ENCODE measurements at regions not wholly inside any gene's neighbourhood (a gene's known extent, or its start where the extent isn't known, plus 50 kb on each side); places are given as distances from the start of the nearest gene placed in this dataset.
"Not testable (repeated sequence)": the region's sequence is repeated elsewhere in the genome, so short reads cannot be mapped to it uniquely, and the experiment has no call there.

DNA sequence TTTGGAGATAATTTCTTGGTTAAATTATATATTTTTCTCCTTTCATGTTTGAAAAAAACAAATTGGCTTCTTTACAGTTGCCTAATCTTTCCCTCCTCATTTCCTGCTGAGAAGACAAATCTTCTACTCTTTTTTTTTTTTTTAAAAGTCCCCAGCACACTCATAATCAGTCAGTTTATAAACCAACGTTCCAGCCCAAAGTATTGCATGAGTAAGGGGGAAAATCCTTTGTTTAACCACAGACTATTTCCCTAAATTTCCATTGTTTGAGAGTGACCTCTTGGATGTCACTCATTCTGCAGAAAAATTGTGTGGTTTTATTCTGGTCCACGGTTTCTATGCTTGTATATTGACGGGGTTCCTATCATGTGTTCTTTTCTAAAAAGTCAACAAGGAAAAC, 55.1 kb upstream of the TLR4 start:
- Mint-ChIP-seq H3K9me3 (no peaks in the 10 kb centered on the region), H3K27me3 (ENCODE audit: low read depth in 3 of 3) (peaks cover 3 to 7% (median 7%) of the 10 kb centered on the region in 3 donors), H3K36me3 (no peaks in the 10 kb centered on the region), H3K27ac (no peak overlapping the region), H3K4me1 (peaks cover 9 to 12% of the 10 kb centered on the region in 2 donors), H3K4me3 (no peak overlapping the region)
- no peak for DNase-seq

DNA sequence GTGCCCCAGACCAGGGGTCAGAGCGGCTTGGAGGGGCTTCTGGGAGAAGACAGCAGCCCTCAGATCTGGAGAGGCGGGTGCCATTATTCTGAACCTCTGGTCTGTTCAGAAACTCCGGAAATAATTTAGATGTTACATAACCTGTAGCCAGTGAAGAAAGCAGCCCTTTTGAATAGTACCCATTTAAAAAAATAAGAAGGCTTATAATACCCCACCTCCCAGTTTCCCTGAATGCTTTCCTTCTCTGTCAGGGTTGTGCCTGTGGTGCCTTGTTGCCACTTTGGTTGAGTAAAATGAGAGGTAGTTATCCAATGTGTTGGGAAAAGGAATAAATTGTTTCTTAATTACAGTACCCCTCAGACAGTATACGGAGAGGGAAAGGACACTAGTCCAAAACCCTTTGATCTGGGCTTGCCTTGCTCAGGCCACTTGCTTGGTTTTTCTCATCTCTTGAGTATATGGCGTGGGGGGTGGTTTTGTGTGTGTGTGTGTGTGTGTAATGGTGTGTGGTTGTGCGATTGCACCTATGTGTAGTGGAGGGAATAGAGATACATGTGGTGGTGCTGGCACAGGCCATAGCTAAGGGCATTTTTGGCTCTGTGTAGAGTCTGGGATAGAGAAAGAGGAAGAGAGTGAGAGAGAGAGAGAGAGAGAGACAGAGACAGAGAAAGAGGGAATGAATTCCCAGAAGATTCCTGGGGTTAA, 59.1 kb upstream of the TLR4 start:
- Mint-ChIP-seq H3K36me3 (no peaks in the 10 kb centered on the region), H3K4me3 (peak overlapping the region in 1 of 5 donors; percentile 61), H3K27ac (peak overlapping the region in 1 of 6 donors; percentile 9), H3K4me1 (peaks cover 14 to 21% of the 10 kb centered on the region in 2 donors), H3K9me3 (no peaks in the 10 kb centered on the region), H3K27me3 (ENCODE audit: low read depth in 3 of 3) (peaks cover 5 to 8% (median 7%) of the 10 kb centered on the region in 3 donors)
- no peak for DNase-seq

DNA sequence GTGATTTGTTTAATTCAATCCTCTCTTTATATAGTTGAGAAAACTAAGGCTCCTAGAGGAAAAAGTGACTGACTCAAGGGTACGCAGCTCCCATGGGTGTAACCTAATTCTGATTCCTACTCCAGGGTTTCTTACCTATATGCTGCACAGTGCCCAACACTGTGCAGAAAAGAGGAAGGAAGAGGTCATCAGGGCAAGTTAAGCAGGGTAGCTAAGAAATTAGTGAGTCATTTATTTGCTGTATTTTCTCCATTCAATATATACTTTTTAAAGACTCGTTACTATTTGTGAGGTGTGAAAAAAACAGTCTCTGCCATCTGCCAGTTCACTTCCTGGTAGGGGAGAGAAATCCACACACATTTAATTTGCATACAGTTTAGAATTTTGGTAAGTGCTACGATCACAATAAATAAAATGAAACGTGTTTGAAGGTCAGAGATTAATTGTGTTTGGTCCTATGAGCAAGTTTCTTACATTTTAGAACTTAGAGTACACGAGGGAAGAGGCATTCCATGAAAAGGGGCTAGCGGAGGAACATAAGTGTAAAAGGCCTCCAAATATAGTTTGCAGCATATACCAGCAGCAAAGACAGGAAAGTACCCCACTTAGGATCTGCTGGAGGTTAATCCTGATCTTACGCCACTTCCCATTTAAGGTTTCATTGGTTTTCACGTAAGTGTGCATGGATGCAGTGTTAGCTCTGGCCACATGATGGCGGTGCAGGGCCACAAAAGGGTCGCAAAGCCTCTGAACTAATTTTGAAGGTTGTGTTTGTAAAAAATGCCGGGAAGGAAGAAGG, 59.9 kb upstream of the TLR4 start:
- H3K36me3 Mint-ChIP-seq = no peaks in the 10 kb centered on the region
- H3K9me3 Mint-ChIP-seq = peaks cover 0 to 2% (median 0%) of the 10 kb centered on the region in 6 donors
- H3K4me3 Mint-ChIP-seq = peak overlapping the region in 4 of 5 donors; percentile 11 to 61 (median 26)
- peak overlapping the region in 2 of 6 donors; percentile 9 to 13 for H3K27ac Mint-ChIP-seq
- peaks cover 14 to 21% of the 10 kb centered on the region in 2 donors for H3K4me1 Mint-ChIP-seq
- H3K27me3 Mint-ChIP-seq (ENCODE audit: low read depth in 3 of 3) = peaks cover 5 to 8% (median 8%) of the 10 kb centered on the region in 3 donors
- DNase-seq = peak; percentile 9 to 45 (median 33)

DNA sequence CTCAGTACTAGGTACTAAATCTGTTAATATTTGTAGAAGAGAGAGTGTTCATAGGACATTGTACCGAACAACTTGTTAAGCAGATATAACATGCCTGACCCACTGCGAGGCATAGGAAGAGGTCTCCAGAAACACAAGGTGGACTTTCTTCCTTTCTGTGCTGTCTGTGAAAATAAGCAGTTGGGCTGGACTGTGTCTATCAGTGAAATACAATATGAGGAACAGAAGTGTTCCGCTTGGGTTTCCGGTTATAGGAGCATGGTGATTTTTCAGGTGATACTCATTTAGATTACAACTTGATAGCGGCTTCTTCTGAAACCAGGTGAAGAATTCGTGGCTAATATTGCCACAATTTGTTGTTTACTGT, 60.9 kb upstream of the TLR4 start:
- Mint-ChIP-seq H3K4me3 (no peak overlapping the region), H3K27ac (no peak overlapping the region), H3K27me3 (ENCODE audit: low read depth in 3 of 3) (peaks cover 5 to 8% (median 8%) of the 10 kb centered on the region in 3 donors), H3K4me1 (peaks cover 14 to 21% of the 10 kb centered on the region in 2 donors), H3K36me3 (no peaks in the 10 kb centered on the region), H3K9me3 (peaks cover 0 to 2% (median 0%) of the 10 kb centered on the region in 6 donors)
- no peak for DNase-seq

DNA sequence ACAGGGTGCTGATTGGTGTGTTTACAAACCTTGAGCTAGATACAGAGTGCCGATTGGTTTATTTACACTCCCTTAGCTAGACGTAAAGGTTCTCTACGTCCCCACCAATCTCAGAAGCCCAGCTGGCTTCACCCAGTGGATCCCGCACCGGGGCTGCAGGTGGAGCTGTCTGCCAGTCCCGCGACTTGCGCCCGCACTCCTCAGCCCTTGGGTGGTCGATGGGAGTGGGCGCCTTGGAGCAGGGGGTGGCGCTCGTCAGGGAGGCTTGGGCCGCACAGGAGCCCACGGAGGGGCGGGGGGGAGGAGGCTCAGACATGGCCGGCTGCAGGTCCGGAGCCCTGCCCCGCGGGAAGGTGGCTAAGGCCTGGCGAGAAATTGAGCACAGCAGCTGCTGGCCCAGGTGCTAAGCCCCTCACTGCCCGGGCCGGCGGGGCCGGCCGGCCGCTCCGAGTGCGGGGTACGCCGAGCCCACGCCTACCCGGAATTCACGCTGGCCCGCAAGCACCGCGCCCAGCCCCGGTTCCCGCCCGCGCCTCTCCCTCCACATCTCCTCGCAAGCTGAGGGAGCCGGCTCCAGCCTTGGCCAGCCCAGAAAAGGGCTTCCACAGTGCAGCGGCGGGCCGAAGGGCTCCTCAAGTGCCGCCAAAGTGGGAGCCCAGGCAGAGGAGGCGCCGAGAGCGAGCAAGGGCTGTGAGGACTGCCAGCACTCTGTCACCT, 61.5 kb upstream of the TLR4 start:
- H3K9me3 Mint-ChIP-seq; H3K4me3 Mint-ChIP-seq; H3K36me3 Mint-ChIP-seq; H3K27me3 Mint-ChIP-seq (ENCODE audit: low read depth in 3 of 3); H3K27ac Mint-ChIP-seq; DNase-seq: not testable (repeated sequence)
- H3K4me1 Mint-ChIP-seq = peaks cover 14 to 21% of the 10 kb centered on the region in 2 donors

DNA sequence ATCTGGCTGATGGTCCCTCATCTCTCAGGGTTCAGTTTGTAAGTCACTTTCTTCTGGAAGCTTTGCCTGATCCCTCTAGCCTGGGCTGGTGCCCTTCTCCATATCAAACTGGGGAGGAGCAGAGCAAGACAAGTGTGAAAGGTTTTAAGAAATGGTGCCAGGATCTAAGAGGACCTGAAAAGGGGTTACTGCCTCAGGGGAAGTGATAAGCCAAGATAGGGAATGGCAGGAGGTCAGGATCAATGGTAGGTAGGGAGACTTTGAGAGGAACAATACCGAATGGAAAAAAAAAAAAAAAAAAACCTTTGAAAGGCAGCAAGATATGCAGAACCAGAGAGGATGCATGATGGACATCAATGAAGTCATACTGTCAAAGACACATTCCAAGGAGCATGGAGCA, 67.5 kb upstream of the TLR4 start:
- DNase-seq = no peak
- Mint-ChIP-seq H3K9me3 (peaks cover 0 to 2% (median 0%) of the 10 kb centered on the region in 6 donors), H3K4me3 (no peak overlapping the region), H3K4me1 (no peaks in the 10 kb centered on the region), H3K27ac (no peak overlapping the region), H3K36me3 (no peaks in the 10 kb centered on the region), H3K27me3 (ENCODE audit: low read depth in 3 of 3) (peaks cover 1 to 5% (median 4%) of the 10 kb centered on the region in 3 donors)

DNA sequence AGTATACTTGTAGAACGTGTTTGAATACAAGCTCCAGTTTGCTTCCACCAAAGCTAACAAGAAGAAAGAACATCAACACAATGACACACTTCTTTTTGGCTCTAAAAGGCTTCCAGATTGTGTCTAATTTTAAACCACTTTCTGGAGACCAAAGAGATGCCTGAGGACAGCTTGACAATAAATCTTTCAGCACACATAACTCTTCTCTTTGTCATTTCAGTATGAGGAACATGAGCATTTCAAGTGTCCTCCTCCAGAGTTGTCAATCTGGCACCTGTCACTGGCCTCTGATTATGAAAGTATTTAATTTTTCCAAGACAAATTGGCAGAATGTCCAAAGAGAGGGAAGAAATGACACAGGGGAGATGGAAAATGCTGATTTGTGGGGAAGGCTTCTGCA, 79.0 kb upstream of the TLR4 start:
- no peaks in the 10 kb centered on the region for H3K4me1 Mint-ChIP-seq

DNA sequence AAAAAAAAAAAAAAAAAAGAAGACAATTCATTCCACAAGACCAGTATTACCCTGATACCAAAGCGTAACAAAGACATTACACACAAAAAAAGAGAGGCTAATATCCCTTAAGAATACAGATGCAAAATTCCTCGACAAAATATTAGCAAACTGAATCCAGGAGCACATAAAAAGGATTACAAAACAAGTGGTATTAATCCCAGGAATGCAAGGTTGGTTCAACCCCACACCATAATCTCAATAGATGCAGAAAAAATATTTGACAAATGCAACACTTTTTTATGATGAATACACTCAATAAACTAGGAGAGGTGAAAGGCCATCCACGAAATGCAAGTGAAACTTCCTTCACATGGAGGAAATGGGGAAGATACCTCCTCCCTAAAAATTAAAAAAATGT, 80.1 kb upstream of the TLR4 start:
- Mint-ChIP-seq H3K9me3 (peaks cover 13 to 54% (median 33%) of the 10 kb centered on the region in 6 donors), H3K27me3 (ENCODE audit: low read depth in 3 of 3) (no peaks in the 10 kb centered on the region), H3K4me3 (no peak overlapping the region), H3K36me3 (no peaks in the 10 kb centered on the region), H3K4me1 (no peaks in the 10 kb centered on the region), H3K27ac (no peak overlapping the region)
- no peak for DNase-seq

More for the DNA sequence above, 79.0 kb upstream of the TLR4 start:
- Mint-ChIP-seq H3K9me3 (peaks cover 13 to 54% (median 32%) of the 10 kb centered on the region in 6 donors), H3K27ac (no peak overlapping the region), H3K4me3 (no peak overlapping the region), H3K36me3 (no peaks in the 10 kb centered on the region), H3K27me3 (ENCODE audit: low read depth in 3 of 3) (no peaks in the 10 kb centered on the region)
- DNase-seq = no peak

DNA sequence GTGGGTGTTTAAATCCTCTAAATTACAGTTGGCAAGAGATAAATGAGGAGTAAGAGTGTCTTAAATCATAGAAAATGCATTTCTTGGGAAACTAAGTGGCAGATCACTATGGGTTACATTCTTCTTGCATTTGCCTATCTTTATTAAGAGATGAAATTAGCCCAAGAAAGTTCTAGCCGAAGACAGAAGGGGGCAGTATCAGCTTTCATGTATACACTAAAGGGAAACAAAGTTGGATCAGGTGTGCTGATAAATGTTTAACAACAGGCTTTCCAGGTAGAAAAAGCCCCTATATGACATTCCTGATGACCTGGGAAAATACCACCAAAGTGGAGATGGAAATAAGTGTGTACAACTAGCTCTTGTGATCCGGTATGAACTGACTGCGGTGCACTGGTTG, 81.9 kb upstream of the TLR4 start:
- H3K4me3 Mint-ChIP-seq = no peak overlapping the region
- H3K27me3 Mint-ChIP-seq (ENCODE audit: low read depth in 3 of 3) = peaks cover 0 to 3% (median 0%) of the 10 kb centered on the region in 3 donors
- peaks cover 13 to 54% (median 36%) of the 10 kb centered on the region in 6 donors for H3K9me3 Mint-ChIP-seq
- H3K27ac Mint-ChIP-seq = no peak overlapping the region
- no peaks in the 10 kb centered on the region for H3K4me1 Mint-ChIP-seq
- H3K36me3 Mint-ChIP-seq = no peaks in the 10 kb centered on the region
- DNase-seq = no peak

DNA sequence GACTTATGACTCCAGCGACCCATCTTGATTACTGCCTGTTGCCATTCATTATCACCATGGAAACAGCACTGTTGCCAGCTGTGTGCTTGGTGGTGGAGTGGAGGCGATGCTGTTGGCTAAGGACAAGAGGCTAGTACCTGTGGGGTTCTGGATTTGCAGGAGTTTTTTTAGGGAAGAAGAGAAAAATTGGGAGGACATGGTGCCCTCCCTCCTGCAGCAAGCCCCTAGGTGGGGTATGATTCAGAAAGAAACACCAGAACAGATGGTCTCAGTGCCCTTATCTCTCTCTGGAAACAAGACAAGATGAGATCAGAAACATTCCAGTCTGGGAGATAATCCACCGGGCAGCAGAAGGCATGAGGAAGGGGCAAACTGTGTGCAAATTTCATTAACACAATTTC, 87.8 kb upstream of the TLR4 start:
- no peak overlapping the region for H3K4me3 Mint-ChIP-seq
- DNase-seq = no peak
- peaks cover 1 to 16% (median 8%) of the 10 kb centered on the region in 6 donors for H3K9me3 Mint-ChIP-seq
- no peaks in the 10 kb centered on the region for H3K36me3 Mint-ChIP-seq
- H3K27me3 Mint-ChIP-seq (ENCODE audit: low read depth in 3 of 3) = peaks cover 0 to 3% (median 0%) of the 10 kb centered on the region in 3 donors
- H3K27ac Mint-ChIP-seq = no peak overlapping the region
- H3K4me1 Mint-ChIP-seq = no peaks in the 10 kb centered on the region

DNA sequence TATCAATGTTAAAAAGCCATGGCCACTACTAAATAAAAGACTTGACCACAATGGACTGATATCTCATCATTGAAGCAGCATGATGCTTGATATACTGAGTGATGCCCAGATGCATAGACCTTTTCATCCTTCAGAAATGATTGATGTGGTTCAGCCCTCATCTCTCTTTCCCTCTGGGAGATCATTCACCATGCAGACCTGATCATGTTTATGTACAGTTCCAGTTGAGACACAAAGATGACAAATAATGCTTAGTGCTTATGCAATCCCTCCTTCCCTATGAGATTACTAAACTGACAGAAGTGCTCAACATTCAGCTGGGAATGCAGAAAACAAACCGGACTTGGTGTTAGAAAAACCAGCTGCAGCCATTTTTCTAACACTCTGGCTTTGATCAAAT, 91.9 kb upstream of the TLR4 start:
- Mint-ChIP-seq H3K36me3 (no peaks in the 10 kb centered on the region), H3K27ac (no peak overlapping the region), H3K9me3 (peaks cover 0 to 11% (median 3%) of the 10 kb centered on the region in 6 donors), H3K4me1 (no peaks in the 10 kb centered on the region), H3K27me3 (ENCODE audit: low read depth in 3 of 3) (no peaks in the 10 kb centered on the region), H3K4me3 (no peak overlapping the region)
- no peak for DNase-seq

DNA sequence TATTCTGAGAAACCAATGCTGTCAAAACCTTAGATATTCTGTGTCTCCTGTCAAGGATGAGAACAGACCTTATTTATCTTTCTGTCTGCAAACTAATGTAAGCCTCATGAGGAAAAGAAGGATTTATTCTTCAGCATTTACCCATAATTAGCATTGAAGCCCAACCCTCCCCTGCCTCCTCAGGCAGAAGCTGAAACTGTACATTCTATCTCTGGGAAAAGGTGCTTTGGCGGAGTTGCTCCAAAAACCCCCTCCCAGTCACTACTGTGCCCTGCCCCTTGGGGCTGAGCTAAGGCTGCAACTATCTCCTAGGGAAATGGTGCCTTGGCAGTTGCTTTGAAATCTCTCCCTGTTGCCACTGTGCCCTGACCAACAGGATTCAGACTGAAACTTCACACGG, 106.2 kb upstream of the TLR4 start:
- H3K36me3 Mint-ChIP-seq = no peaks in the 10 kb centered on the region

DNA sequence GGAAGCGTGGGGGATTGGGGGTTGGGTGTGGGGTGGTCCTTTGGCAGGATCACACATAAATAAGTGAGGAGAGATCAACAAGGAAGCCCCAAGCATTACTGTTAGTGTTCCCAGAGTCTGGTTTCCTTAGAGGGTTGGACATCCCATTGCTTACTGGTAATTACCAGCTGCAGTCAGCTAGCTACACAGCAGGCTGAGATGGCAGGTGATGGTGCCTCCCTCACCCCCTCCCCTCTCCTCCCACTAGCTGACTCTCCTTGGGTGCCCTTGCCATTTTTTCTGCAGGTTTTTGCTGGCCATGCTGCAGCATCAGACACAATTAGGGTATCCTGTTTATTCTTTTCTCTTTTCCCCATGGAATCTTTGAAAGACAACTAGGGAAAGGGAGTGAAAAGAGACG, 107.5 kb upstream of the TLR4 start:
- H3K9me3 Mint-ChIP-seq = peaks cover 0 to 25% (median 10%) of the 10 kb centered on the region in 6 donors
- no peak overlapping the region for H3K4me3 Mint-ChIP-seq
- DNase-seq = no peak
- H3K36me3 Mint-ChIP-seq = no peaks in the 10 kb centered on the region
- peaks cover 2 to 7% (median 5%) of the 10 kb centered on the region in 3 donors for H3K27me3 Mint-ChIP-seq (ENCODE audit: low read depth in 3 of 3)
- no peaks in the 10 kb centered on the region for H3K4me1 Mint-ChIP-seq
- H3K27ac Mint-ChIP-seq = no peak overlapping the region

More for the DNA sequence above, 106.2 kb upstream of the TLR4 start:
- peaks cover 0 to 31% (median 9%) of the 10 kb centered on the region in 6 donors for H3K9me3 Mint-ChIP-seq
- H3K4me3 Mint-ChIP-seq = no peak overlapping the region
- DNase-seq = no peak
- H3K27me3 Mint-ChIP-seq (ENCODE audit: low read depth in 3 of 3) = peaks cover 2 to 7% (median 5%) of the 10 kb centered on the region in 3 donors
- no peak overlapping the region for H3K27ac Mint-ChIP-seq
- no peaks in the 10 kb centered on the region for H3K4me1 Mint-ChIP-seq

DNA sequence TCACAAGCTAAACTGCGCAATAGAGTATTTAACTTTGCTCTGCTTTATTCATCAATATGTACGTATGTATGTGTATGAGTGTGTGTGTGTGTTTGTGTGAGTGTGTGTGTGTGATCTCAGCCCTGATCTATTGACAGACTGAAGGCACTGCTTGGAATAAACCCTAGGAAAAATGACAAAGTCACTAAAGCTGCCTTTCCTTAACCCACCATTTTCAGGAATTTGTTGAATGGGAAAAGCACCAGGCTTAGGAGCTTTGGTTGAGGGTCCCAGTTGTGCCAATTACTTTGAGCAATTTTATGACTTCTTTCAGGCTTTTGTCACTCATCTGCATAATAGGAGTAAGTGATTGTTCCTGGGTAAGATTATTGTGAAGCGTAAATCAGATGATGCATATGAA, 108.6 kb upstream of the TLR4 start:
- Mint-ChIP-seq H3K9me3 (peaks cover 0 to 25% (median 9%) of the 10 kb centered on the region in 6 donors), H3K4me1 (no peaks in the 10 kb centered on the region), H3K36me3 (no peaks in the 10 kb centered on the region), H3K4me3 (no peak overlapping the region), H3K27ac (no peak overlapping the region), H3K27me3 (ENCODE audit: low read depth in 3 of 3) (peaks cover 2 to 7% (median 5%) of the 10 kb centered on the region in 3 donors)
- no peak for DNase-seq
